ENCODE measurements at regions not wholly inside any gene's neighbourhood (a gene's known extent, or its start where the extent isn't known, plus 50 kb on each side); places are given as distances from the start of the nearest gene placed in this dataset.
"Not testable (repeated sequence)": the region's sequence is repeated elsewhere in the genome, so short reads cannot be mapped to it uniquely, and the experiment has no call there.

GRCh38 chr6:804771-805170 is 111.8 kb upstream of the EXOC2 start:
- H3K4me3 ChIP-seq (ENCODE audit: low read length) = no peak overlapping the region
- TF ChIP-seq CTCF (conservative IDR thresholded peaks at IDR 0.05; ENCODE audit: low read length) = no peak
- DNase-seq (ENCODE audit: low read depth) = no peak

GRCh38 chr6:804317-804716 is 111.4 kb upstream of the EXOC2 start:
- DNase-seq (ENCODE audit: low read depth) = no peak
- H3K4me3 ChIP-seq (ENCODE audit: low read length) = no peak overlapping the region
- no peak for TF ChIP-seq CTCF (conservative IDR thresholded peaks at IDR 0.05; ENCODE audit: low read length)

- TF ChIP-seq CTCF (conservative IDR thresholded peaks at IDR 0.05; ENCODE audit: low read length) = no peak
- no peak for DNase-seq (ENCODE audit: low read depth)
- no peak overlapping the region for H3K4me3 ChIP-seq (ENCODE audit: low read length)
Observed at GRCh38 chr6:803191-803977, 110.4 kb upstream of the EXOC2 start.

GRCh38 chr6:802701-803100 is 109.8 kb upstream of the EXOC2 start:
- TF ChIP-seq CTCF (conservative IDR thresholded peaks at IDR 0.05; ENCODE audit: low read length) = no peak
- DNase-seq (ENCODE audit: low read depth) = no peak

GRCh38 chr6:802223-802622 is 109.3 kb upstream of the EXOC2 start:
- not testable (repeated sequence) for DNase-seq (ENCODE audit: low read depth)

More at GRCh38 chr6:802701-803100, 109.8 kb upstream of the EXOC2 start:
- H3K4me3 ChIP-seq (ENCODE audit: low read length) = no peak overlapping the region

GRCh38 chr6:799769-800168 is 106.8 kb upstream of the EXOC2 start:
- H3K4me3 ChIP-seq (ENCODE audit: low read length) = no peak overlapping the region
- DNase-seq (ENCODE audit: low read depth) = no peak
- TF ChIP-seq CTCF (conservative IDR thresholded peaks at IDR 0.05; ENCODE audit: low read length) = no peak

More at GRCh38 chr6:802223-802622, 109.3 kb upstream of the EXOC2 start:
- not testable (repeated sequence) for H3K4me3 ChIP-seq (ENCODE audit: low read length)

- DNase-seq (ENCODE audit: low read depth) = peak; percentile 58
- H3K4me3 ChIP-seq (ENCODE audit: low read length) = no peak overlapping the region
- TF ChIP-seq CTCF (conservative IDR thresholded peaks at IDR 0.05; ENCODE audit: low read length) = peak; percentile 89
Observed at GRCh38 chr6:797479-798077, 104.6 kb upstream of the EXOC2 start.
